H1 (cell line): ENCODE measurements at regions not wholly inside any gene's neighbourhood (a gene's known extent, or its start where the extent isn't known, plus 50 kb on each side); places are given as distances from the start of the nearest gene placed in this dataset.

Experiments used
- HDAC6 ChIP-seq: IDR thresholded peaks from one replicate; pipeline ENCODE4 v1.7.1; 2012; ENCODE audit warnings: low read depth, mild to moderate bottlenecking, inconsistent platforms, low read length, moderate library complexity
- KDM1A ChIP-seq: fragments of 200-600, 300-600 bp; sonication (generic); IDR thresholded peaks from 2 replicates; pipeline ENCODE4 v1.7.1; 2016; ENCODE audit warnings: mild to moderate bottlenecking, low read length, borderline replicate concordance
- POLR2A ChIP-seq, 2 experiments: IDR thresholded peaks; 1 replicate in 1 of 2; 2 replicates in 1 of 2; pipeline ENCODE4 v1.6.1; 2011; ENCODE audit warnings: low read depth in 2 of 2, low read length in 2 of 2, mild to moderate bottlenecking in 2 of 2; ENCODE audit errors: control extremely low read depth in 1 of 2
- POLR2AphosphoS5 ChIP-seq: IDR thresholded peaks from 2 replicates; pipeline ENCODE4 v1.6.1; 2011; ENCODE audit warnings: low read depth, low read length
- SIN3A ChIP-seq, 2 experiments: IDR thresholded peaks in 1 of 2; conservative IDR thresholded peaks in 1 of 2; 2 replicates each; pipeline ENCODE4 v1.6.1; 2011 to 2012; ENCODE audit warnings: low read length in 2 of 2, improper control_type of control experiment in 1 of 2, low read depth in 1 of 2, mild to moderate bottlenecking in 1 of 2
- TEAD4 ChIP-seq: IDR thresholded peaks from 2 replicates; pipeline ENCODE4 v1.6.1; 2012; ENCODE audit warnings: low read depth, low read length, inconsistent platforms, mixed read lengths
- TF ChIP-seq, protein P1 (sequence below), 3 experiments: IDR thresholded peaks; 1 replicate in 2 of 3; 2 replicates in 1 of 3; pipeline versions ENCODE4 v1.5.1 to v1.6.1; 2011; ENCODE audit warnings: low read length in 3 of 3, mild to moderate bottlenecking in 3 of 3, inconsistent platforms in 2 of 3, low read depth in 1 of 3, moderate library complexity in 1 of 3; ENCODE audit not compliant: insufficient read depth in 1 of 3; ENCODE audit errors: control extremely low read depth in 1 of 3

DNA sequence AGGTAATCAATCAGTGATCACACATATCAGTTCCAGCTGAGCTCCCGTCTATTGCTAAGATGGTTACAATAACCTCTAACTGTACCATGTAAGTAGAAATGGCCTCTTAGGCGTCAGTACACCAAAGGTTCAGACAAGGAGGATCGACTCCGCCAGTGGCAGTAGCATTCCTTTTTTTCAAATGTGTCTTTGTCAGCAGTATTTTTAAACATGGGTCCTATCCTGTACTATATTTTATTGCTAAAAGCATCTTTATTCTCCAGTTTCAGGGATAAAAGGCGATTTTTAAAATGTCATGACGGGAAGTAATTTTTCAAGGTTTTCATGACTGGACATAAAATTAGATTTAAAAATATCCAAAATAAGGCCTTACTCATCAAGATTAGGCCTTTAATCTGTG is 64.8 kb upstream of the TBCA start:
- TF ChIP-seq POLR2AphosphoS5 = no peak
- TF ChIP-seq TEAD4 = no peak
- TF ChIP-seq HDAC6 = no peak
- no peak for TF ChIP-seq KDM1A
- TF ChIP-seq, protein P1, sequence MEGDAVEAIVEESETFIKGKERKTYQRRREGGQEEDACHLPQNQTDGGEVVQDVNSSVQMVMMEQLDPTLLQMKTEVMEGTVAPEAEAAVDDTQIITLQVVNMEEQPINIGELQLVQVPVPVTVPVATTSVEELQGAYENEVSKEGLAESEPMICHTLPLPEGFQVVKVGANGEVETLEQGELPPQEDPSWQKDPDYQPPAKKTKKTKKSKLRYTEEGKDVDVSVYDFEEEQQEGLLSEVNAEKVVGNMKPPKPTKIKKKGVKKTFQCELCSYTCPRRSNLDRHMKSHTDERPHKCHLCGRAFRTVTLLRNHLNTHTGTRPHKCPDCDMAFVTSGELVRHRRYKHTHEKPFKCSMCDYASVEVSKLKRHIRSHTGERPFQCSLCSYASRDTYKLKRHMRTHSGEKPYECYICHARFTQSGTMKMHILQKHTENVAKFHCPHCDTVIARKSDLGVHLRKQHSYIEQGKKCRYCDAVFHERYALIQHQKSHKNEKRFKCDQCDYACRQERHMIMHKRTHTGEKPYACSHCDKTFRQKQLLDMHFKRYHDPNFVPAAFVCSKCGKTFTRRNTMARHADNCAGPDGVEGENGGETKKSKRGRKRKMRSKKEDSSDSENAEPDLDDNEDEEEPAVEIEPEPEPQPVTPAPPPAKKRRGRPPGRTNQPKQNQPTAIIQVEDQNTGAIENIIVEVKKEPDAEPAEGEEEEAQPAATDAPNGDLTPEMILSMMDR (IDR thresholded peaks at IDR 0.05; ENCODE audit: control extremely low read depth in 1 of 3, insufficient read depth in 1 of 3, low read depth in 1 of 3, low read length in 3 of 3) = no peak
- no peak for TF ChIP-seq SIN3A (conservative IDR thresholded peaks at IDR 0.05 in 1 of 2, IDR thresholded peaks at IDR 0.05 in 1 of 2; ENCODE audit: low read depth in 1 of 2, low read length in 2 of 2)
- TF ChIP-seq POLR2A (IDR thresholded peaks at IDR 0.05; ENCODE audit: control extremely low read depth in 1 of 2, low read depth in 2 of 2, low read length in 2 of 2) = no peak
